Stimulated activated CD4-positive, alpha-beta T cell treated with anti-CD3 and anti-CD28 coated beads, Interleukin-1b, Interleukin-23, amount 100 ng/mL, for 24 hours (primary cell): ENCODE measurements at regions not wholly inside any gene's neighbourhood (a gene's known extent, or its start where the extent isn't known, plus 50 kb on each side); places are given as distances from the start of the nearest gene placed in this dataset.

Experiments
- DNase-seq, 4 experiments: peaks; one replicate each; pipeline ENCODE4 v3.0.0-alpha.2; 2020; ENCODE audit warnings: low read depth in 4 of 4, low spot score in 1 of 4

- no peak for DNase-seq
These were observed 127.4 kb upstream of the RPS6KA2 start for GRCh38 chr6:166754218-166755030.

GRCh38 chr6:166752928-166753721, 126.1 kb upstream of the RPS6KA2 start:
- DNase-seq = no peak

- DNase-seq = no peak
These were observed 125.0 kb upstream of the RPS6KA2 start for GRCh38 chr6:166752097-166752496.

GRCh38 chr6:166751051-166751595, 124.1 kb upstream of the RPS6KA2 start:
- no peak for DNase-seq

GRCh38 chr6:166750108-166750793, 123.2 kb upstream of the RPS6KA2 start:
- DNase-seq = no peak

GRCh38 chr6:166749666-166750065, 122.6 kb upstream of the RPS6KA2 start:
- DNase-seq = no peak

- DNase-seq = no peak
These were observed 120.9 kb upstream of the RPS6KA2 start for GRCh38 chr6:166747644-166748595.

GRCh38 chr6:166745801-166746668, 119.0 kb upstream of the RPS6KA2 start:
- no peak for DNase-seq

- no peak for DNase-seq
These were observed 117.4 kb upstream of the RPS6KA2 start for GRCh38 chr6:166744223-166745134.

GRCh38 chr6:166743406-166744222, 116.6 kb upstream of the RPS6KA2 start:
- DNase-seq = no peak

- DNase-seq = no peak
These were observed 115.9 kb upstream of the RPS6KA2 start for GRCh38 chr6:166742981-166743380.

GRCh38 chr6:166739976-166740318, 112.9 kb upstream of the RPS6KA2 start:
- DNase-seq = no peak

GRCh38 chr6:166739117-166739975, 112.3 kb upstream of the RPS6KA2 start:
- no peak for DNase-seq

GRCh38 chr6:166738386-166739116, 111.5 kb upstream of the RPS6KA2 start:
- no peak for DNase-seq

GRCh38 chr6:166737261-166737660, 110.2 kb upstream of the RPS6KA2 start:
- DNase-seq = no peak

GRCh38 chr6:166736634-166737033, 109.6 kb upstream of the RPS6KA2 start:
- DNase-seq = no peak
